ENCODE measurements at regions not wholly inside any gene's neighbourhood (a gene's known extent, or its start where the extent isn't known, plus 50 kb on each side); places are given as distances from the start of the nearest gene placed in this dataset.
A peak's percentile ranks its signal among the peaks of the same experiment; 100 is the strongest.

DNA sequence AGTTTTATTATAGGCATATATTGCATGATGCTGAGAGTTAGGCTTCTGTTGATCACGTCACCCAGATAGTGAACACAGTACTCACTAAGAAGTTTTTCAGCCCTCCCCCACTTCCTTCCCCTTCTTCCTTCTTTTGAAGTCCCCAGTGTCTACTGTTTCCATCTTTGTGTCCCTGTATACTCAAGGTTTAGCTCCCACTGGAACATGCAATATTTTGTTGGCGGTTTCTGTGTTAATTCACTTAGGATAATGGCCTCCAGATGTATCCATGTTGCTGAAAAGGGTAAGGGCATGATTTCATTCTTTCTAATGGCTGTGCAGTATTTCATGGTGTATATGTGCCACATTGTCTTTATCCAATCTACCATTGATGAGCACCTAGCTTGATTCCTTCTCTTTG, 764.3 kb downstream of the MTRR start:
- no peak overlapping the region for H3K4me3 ChIP-seq (ENCODE audit: control insufficient read depth, low read depth, low read length)
- no peak for TF ChIP-seq CTCF (conservative IDR thresholded peaks at IDR 0.05; ENCODE audit: control insufficient read depth, insufficient read depth, low read depth, low read length)
- DNase-seq (ENCODE audit: low read depth), result peak; percentile 18

DNA sequence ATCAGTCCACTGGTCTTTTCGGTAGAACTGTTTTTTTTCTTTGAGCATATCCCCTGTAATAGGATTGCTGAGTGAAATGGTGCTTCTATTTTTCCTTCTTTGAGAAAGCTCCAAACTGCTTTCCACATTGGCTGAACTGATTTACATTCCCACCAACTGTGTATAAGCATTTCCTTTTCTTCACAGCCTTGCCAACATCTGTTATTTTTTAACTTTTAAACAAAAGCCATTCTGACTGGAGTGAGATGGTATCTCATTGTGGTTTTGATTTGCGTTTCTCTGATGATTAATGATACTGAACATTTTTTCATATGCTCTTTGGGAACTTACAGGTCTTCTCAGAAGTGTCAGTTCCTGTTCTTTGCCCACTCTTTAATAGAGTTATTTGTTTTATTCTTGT, 764.7 kb downstream of the MTRR start:
- no peak for TF ChIP-seq CTCF (conservative IDR thresholded peaks at IDR 0.05; ENCODE audit: control insufficient read depth, insufficient read depth, low read depth, low read length)
- no peak overlapping the region for H3K4me3 ChIP-seq (ENCODE audit: control insufficient read depth, low read depth, low read length)
- DNase-seq (ENCODE audit: low read depth), result peak; percentile 30

DNA sequence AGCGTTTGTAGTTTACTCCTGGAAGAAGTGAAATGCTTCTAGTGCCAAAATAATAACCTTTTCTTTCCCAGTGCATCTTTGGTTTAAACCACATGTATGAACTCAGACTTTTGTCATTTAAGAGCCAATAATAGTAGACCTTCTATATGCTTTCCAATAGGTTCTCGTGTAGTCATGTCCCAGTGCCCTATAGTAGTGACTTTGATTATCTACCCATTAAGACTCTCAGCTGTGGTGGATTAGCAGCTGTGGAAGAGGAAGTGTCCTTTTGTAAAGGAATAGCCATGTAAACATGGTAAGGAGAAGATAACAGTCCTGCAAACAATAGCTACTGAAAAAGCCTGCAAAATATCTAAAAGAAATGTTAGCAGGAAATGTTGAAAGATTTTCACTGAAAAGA, 765.3 kb downstream of the MTRR start:
- no peak overlapping the region for H3K4me3 ChIP-seq (ENCODE audit: control insufficient read depth, low read depth, low read length)
- DNase-seq (ENCODE audit: low read depth), result no peak
- TF ChIP-seq CTCF (conservative IDR thresholded peaks at IDR 0.05; ENCODE audit: control insufficient read depth, insufficient read depth, low read depth, low read length), result no peak

GRCh38 chr5:8641786-8642505, 773.0 kb downstream of the MTRR start:
- TF ChIP-seq CTCF (conservative IDR thresholded peaks at IDR 0.05; ENCODE audit: control insufficient read depth, insufficient read depth, low read depth, low read length), result no peak
- no peak for DNase-seq (ENCODE audit: low read depth)
- no peak overlapping the region for H3K4me3 ChIP-seq (ENCODE audit: control insufficient read depth, low read depth, low read length)

DNA sequence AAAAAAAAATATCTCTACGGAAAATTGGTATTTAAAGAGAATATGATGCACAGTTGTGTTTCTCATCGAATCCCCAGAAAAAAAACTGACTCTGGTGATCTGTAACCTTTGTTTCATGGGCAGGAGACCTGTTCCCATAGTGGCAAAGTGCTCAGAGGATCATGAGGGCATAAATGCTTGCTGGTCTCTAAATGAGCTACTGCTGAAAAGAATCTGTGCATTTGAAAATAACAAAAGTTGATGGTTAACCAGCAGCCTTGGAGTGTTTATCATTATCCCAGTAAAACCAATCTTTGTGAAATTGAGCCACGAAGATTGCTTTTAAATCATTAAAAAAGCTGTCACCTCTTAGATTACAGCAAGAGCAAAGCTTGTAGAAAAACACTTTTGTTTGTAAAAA, 775.4 kb downstream of the MTRR start:
- no peak for DNase-seq (ENCODE audit: low read depth)
- no peak overlapping the region for H3K4me3 ChIP-seq (ENCODE audit: control insufficient read depth, low read depth, low read length)
- no peak for TF ChIP-seq CTCF (conservative IDR thresholded peaks at IDR 0.05; ENCODE audit: control insufficient read depth, insufficient read depth, low read depth, low read length)

- no peak for DNase-seq (ENCODE audit: low read depth)
- no peak for TF ChIP-seq CTCF (conservative IDR thresholded peaks at IDR 0.05; ENCODE audit: control insufficient read depth, insufficient read depth, low read depth, low read length)
Measured at GRCh38 chr5:8647111-8647510, 778.2 kb downstream of the MTRR start.

GRCh38 chr5:8650186-8650585, 781.2 kb downstream of the MTRR start:
- TF ChIP-seq CTCF (conservative IDR thresholded peaks at IDR 0.05; ENCODE audit: control insufficient read depth, insufficient read depth, low read depth, low read length), result no peak
- no peak overlapping the region for H3K4me3 ChIP-seq (ENCODE audit: control insufficient read depth, low read depth, low read length)
- no peak for DNase-seq (ENCODE audit: low read depth)

More at GRCh38 chr5:8647111-8647510, 778.2 kb downstream of the MTRR start:
- no peak overlapping the region for H3K4me3 ChIP-seq (ENCODE audit: control insufficient read depth, low read depth, low read length)

All from fibroblast of mammary gland (primary cell).